ENCODE measurements at regions not wholly inside any gene's neighbourhood (a gene's known extent, or its start where the extent isn't known, plus 50 kb on each side); places are given as distances from the start of the nearest gene placed in this dataset.

- TF ChIP-seq CTCF (conservative IDR thresholded peaks at IDR 0.05; ENCODE audit: low read length) (no peak), EZH2phosphoT487 (IDR thresholded peaks at IDR 0.05; ENCODE audit: borderline replicate concordance) (no peak)
Measured at GRCh38 chr22:49108636-49109315, 718.9 kb downstream of the BRD1 start.
